ENCODE measurements at regions not wholly inside any gene's neighbourhood (a gene's known extent, or its start where the extent isn't known, plus 50 kb on each side); places are given as distances from the start of the nearest gene placed in this dataset.

- DNase-seq (ENCODE audit: extremely low read depth, low read depth): no peak
- no peak overlapping the region for H3K4me3 ChIP-seq (replicated peaks; ENCODE audit: low read depth, low read length)
- TF ChIP-seq CTCF (IDR thresholded peaks at IDR 0.05; ENCODE audit: low read depth, low read length, missing control alignments): no peak
These were observed 209.3 kb downstream of the TDRD15 start for GRCh38 chr2:21332993-21333625.

- no peak overlapping the region for H3K4me3 ChIP-seq (replicated peaks; ENCODE audit: low read depth, low read length)
- DNase-seq (ENCODE audit: extremely low read depth, low read depth): no peak
- no peak for TF ChIP-seq CTCF (IDR thresholded peaks at IDR 0.05; ENCODE audit: low read depth, low read length, missing control alignments)
These were observed 209.9 kb downstream of the TDRD15 start for GRCh38 chr2:21333684-21334083.

GRCh38 chr2:21346984-21347383 is 223.2 kb downstream of the TDRD15 start:
- no peak overlapping the region for H3K4me3 ChIP-seq (replicated peaks; ENCODE audit: low read depth, low read length)
- no peak for TF ChIP-seq CTCF (IDR thresholded peaks at IDR 0.05; ENCODE audit: low read depth, low read length, missing control alignments)
- no peak for DNase-seq (ENCODE audit: extremely low read depth, low read depth)

- H3K4me3 ChIP-seq (replicated peaks; ENCODE audit: low read depth, low read length): no peak overlapping the region
- DNase-seq (ENCODE audit: extremely low read depth, low read depth): no peak
- TF ChIP-seq CTCF (IDR thresholded peaks at IDR 0.05; ENCODE audit: low read depth, low read length, missing control alignments): no peak
These were observed 230.3 kb downstream of the TDRD15 start for GRCh38 chr2:21353879-21354679.

- TF ChIP-seq CTCF (IDR thresholded peaks at IDR 0.05; ENCODE audit: low read depth, low read length, missing control alignments): no peak
- H3K4me3 ChIP-seq (replicated peaks; ENCODE audit: low read depth, low read length): no peak overlapping the region
- no peak for DNase-seq (ENCODE audit: extremely low read depth, low read depth)
These were observed 232.5 kb downstream of the TDRD15 start for GRCh38 chr2:21356086-21356856.

- no peak for DNase-seq (ENCODE audit: extremely low read depth, low read depth)
- H3K4me3 ChIP-seq (replicated peaks; ENCODE audit: low read depth, low read length): no peak overlapping the region
- TF ChIP-seq CTCF (IDR thresholded peaks at IDR 0.05; ENCODE audit: low read depth, low read length, missing control alignments): no peak
These were observed 233.1 kb downstream of the TDRD15 start for GRCh38 chr2:21356857-21357255.

Measured in HFF-Myc (cell line).